Transverse colon (tissue), 4 donors: ENCODE measurements at regions not wholly inside any gene's neighbourhood (a gene's known extent, or its start where the extent isn't known, plus 50 kb on each side); places are given as distances from the start of the nearest gene placed in this dataset.

Experiments used
- DNase-seq: peaks from one replicate; pipeline ENCODE4 v3.0.0-alpha.2; 2019
- H3K27ac ChIP-seq, 4 donors: fragments of 200-600 bp; sonication (generic); 2 replicates each; pipeline ENCODE4 v1.5.1; 2016 to 2018; ENCODE audit warnings: inconsistent platforms in 4 of 4
- H3K27me3 ChIP-seq: fragments of 200-600 bp; sonication (generic); 2 replicates; pipeline ENCODE4 v1.5.1; 2017; ENCODE audit warnings: inconsistent platforms
- H3K36me3 ChIP-seq, 4 donors: fragments of 200-600 bp; sonication (generic); 2 replicates each; pipeline ENCODE4 v1.5.1; 2017 to 2019; ENCODE audit warnings: inconsistent platforms in 4 of 4
- H3K4me1 ChIP-seq, 4 donors: fragments of 200-600 bp; sonication (generic); 2 replicates each; pipeline ENCODE4 v1.5.1; 2017 to 2020; ENCODE audit warnings: inconsistent platforms in 4 of 4
- H3K4me3 ChIP-seq, 4 donors: fragments of 200-600 bp; sonication (generic); 1 replicate in 1 of 4; 2 replicates in 3 of 4; pipeline versions ENCODE4 v1.5.1 to v1.6.1; 2017 to 2019; ENCODE audit warnings: inconsistent platforms in 4 of 4
- H3K9me3 ChIP-seq, 2 donors: fragments of 200-600 bp; sonication (generic); 2 replicates each; pipeline ENCODE4 v1.5.1; 2017 to 2019; ENCODE audit warnings: inconsistent platforms in 2 of 2
- CTCF ChIP-seq, 5 experiments: fragments of 200-600 bp in 3 of 5; fragments of 450-650 bp in 2 of 5; sonication (generic) in 3 of 5; IDR thresholded peaks; 1 replicate in 2 of 5; 2 replicates in 3 of 5; pipeline ENCODE4 v1.5.1; 2016 to 2017; ENCODE audit warnings: antibody characterized with exemption in 5 of 5, inconsistent platforms in 3 of 5, mild to moderate bottlenecking in 2 of 5, moderate library complexity in 1 of 5
- EP300 ChIP-seq: sonication (generic); formaldehyde crosslinking; IDR thresholded peaks from one replicate; pipeline ENCODE4 v1.6.1; 2017; ENCODE audit warnings: antibody characterized with exemption, low read depth
- POLR2A ChIP-seq: fragments of 450-650 bp; IDR thresholded peaks from one replicate; pipeline ENCODE4 v1.6.1; 2016; ENCODE audit warnings: antibody characterized with exemption, mild to moderate bottlenecking, moderate library complexity
- POLR2AphosphoS5 ChIP-seq, 3 donors: sonication (generic); formaldehyde crosslinking; IDR thresholded peaks; one replicate each; pipeline ENCODE4 v1.6.1; 2016; ENCODE audit warnings: antibody characterized with exemption in 3 of 3
- WGBS, 2 donors: methylation state at CpG; one replicate each; pipeline ENCODE4 v1.1.5; 2018; ENCODE audit warnings: low coverage in 1 of 2; 5-methylcytosine and 5-hydroxymethylcytosine counted together
- in situ Hi-C, 4 donors: fragments of 200-750 bp; cut with MboI; loops; one replicate each; pipeline versions ENCODE4 v1.15.0 to v1.15.1; 2017; ENCODE audit warnings: low sequenced_read_pairs in 3 of 4, low pct_ligation_motif_present in 1 of 4, low pct_unique_long_range_greater_than_20kb in 1 of 4
- intact Hi-C: fragments of 100-400 bp; cut with DNase I; formaldehyde crosslinking; loops from one replicate; pipeline ENCODE4 v1.15.1; 2023; ENCODE audit warnings: low total_unique reads

- no peak overlapping the region for H3K27ac ChIP-seq
- H3K27me3 ChIP-seq: no peaks in the 10 kb centered on the region
- in situ Hi-C loops: loop anchor here in 2 of 4 donors (25.0 kb wide), 1 partner anchor 1430 kb away; no protein-coding TSS in a partner anchor
- H3K4me1 ChIP-seq: no peaks in the 10 kb centered on the region
- H3K9me3 ChIP-seq: no peaks in the 10 kb centered on the region
- H3K4me3 ChIP-seq: no peak overlapping the region
- 52 to 58% methylated on average over 8 of the region's 8 CpGs for WGBS, 2 donors
- DNase-seq: no peak
- TF ChIP-seq EP300 (no peak), POLR2AphosphoS5 (IDR thresholded peaks at IDR 0.05) (no peak)
- no peaks in the 10 kb centered on the region for H3K36me3 ChIP-seq
- intact Hi-C loops: no loop called here
Measured at GRCh38 chr2:136407117-136407951, 289.4 kb upstream of the CXCR4 start.

- Histone ChIP-seq H3K9me3 (no peaks in the 10 kb centered on the region), H3K27ac (no peak overlapping the region), H3K4me1 (no peaks in the 10 kb centered on the region), H3K4me3 (no peak overlapping the region), H3K36me3 (no peaks in the 10 kb centered on the region), H3K27me3 (no peaks in the 10 kb centered on the region)
- WGBS, 2 donors: 59% methylated on average over 4 of the region's 4 CpGs; no CpG with 5 or more reads in 1 of the 2 donors
- no peak for DNase-seq
- intact Hi-C loops (no loop called here), in situ Hi-C loops (loop anchor here in 2 of 4 donors (25.0 kb wide), 1 partner anchor 1432 kb away; no protein-coding TSS in a partner anchor)
- TF ChIP-seq CTCF (IDR thresholded peaks at IDR 0.05) (no peak), EP300 (no peak), POLR2AphosphoS5 (IDR thresholded peaks at IDR 0.05) (no peak), POLR2A (no peak)
Measured at GRCh38 chr2:136404925-136405324, 287.0 kb upstream of the CXCR4 start.

- intact Hi-C loops (no loop called here), in situ Hi-C loops (loop anchor here in 2 of 4 donors (25.0 kb wide), 1 partner anchor 1433 kb away; no protein-coding TSS in a partner anchor)
- Histone ChIP-seq H3K27ac (no peak overlapping the region), H3K4me1 (no peaks in the 10 kb centered on the region), H3K9me3 (no peaks in the 10 kb centered on the region), H3K4me3 (no peak overlapping the region), H3K36me3 (no peaks in the 10 kb centered on the region), H3K27me3 (no peaks in the 10 kb centered on the region)
- no peak for DNase-seq
- TF ChIP-seq POLR2A: no peak
- no peak for TF ChIP-seq EP300
- TF ChIP-seq CTCF (IDR thresholded peaks at IDR 0.05): no peak
- no peak for TF ChIP-seq POLR2AphosphoS5 (IDR thresholded peaks at IDR 0.05)
Measured at GRCh38 chr2:136404176-136404575, 286.2 kb upstream of the CXCR4 start.

GRCh38 chr2:136402281-136402680 lies 284.3 kb upstream of the CXCR4 start:
- WGBS, 2 donors: 86 to 91% methylated on average over 2 to 6 of the region's 6 CpGs
- H3K4me3 ChIP-seq: no peak overlapping the region
- H3K4me1 ChIP-seq: no peaks in the 10 kb centered on the region
- H3K27me3 ChIP-seq: no peaks in the 10 kb centered on the region
- H3K9me3 ChIP-seq: no peaks in the 10 kb centered on the region
- TF ChIP-seq POLR2A (no peak), CTCF (IDR thresholded peaks at IDR 0.05) (no peak), POLR2AphosphoS5 (IDR thresholded peaks at IDR 0.05) (no peak), EP300 (no peak)
- DNase-seq: no peak
- in situ Hi-C loops: loop anchor here in 2 of 4 donors (25.0 kb wide), 1 partner anchor 1435 kb away; no protein-coding TSS in a partner anchor
- H3K36me3 ChIP-seq: no peaks in the 10 kb centered on the region
- H3K27ac ChIP-seq: no peak overlapping the region
- intact Hi-C loops: no loop called here
